Stimulated activated naive B cell treated with anti-CD40 and anti-IgM and Interleukin-4, amounts not matched to agents 10 μg/mL and 1 μg/mL and 100 μg/mL, for 72 hours (primary cell): ENCODE measurements at regions not wholly inside any gene's neighbourhood (a gene's known extent, or its start where the extent isn't known, plus 50 kb on each side); places are given as distances from the start of the nearest gene placed in this dataset.
"Not testable (repeated sequence)": the region's sequence is repeated elsewhere in the genome, so short reads cannot be mapped to it uniquely, and the experiment has no call there.

Experiments used
- ATAC-seq, 2 donors: fragments of 150-1000 bp; cut with Tn5 transposase; replicated peaks; 2 replicates each; pipeline ENCODE4 v1.10.0; 2021; ENCODE audit warnings: moderate library complexity in 1 of 2
- DNase-seq: peaks from one replicate; pipeline ENCODE4 v3.0.0; 2021
- H3K27ac Mint-ChIP-seq: one replicate; pipeline ENCODE4 v1.8.0; 2022; ENCODE audit warnings: mild to moderate bottlenecking, mixed read lengths
- H3K27me3 Mint-ChIP-seq, 2 donors: one replicate each; pipeline ENCODE4 v1.8.0; 2022; ENCODE audit warnings: mixed read lengths in 2 of 2
- H3K36me3 Mint-ChIP-seq, 2 donors: one replicate each; pipeline ENCODE4 v1.8.0; 2022; ENCODE audit warnings: mixed read lengths in 2 of 2, mild to moderate bottlenecking in 1 of 2
- H3K4me1 Mint-ChIP-seq, 2 donors: one replicate each; pipeline ENCODE4 v1.8.0; 2022; ENCODE audit warnings: mixed read lengths in 2 of 2, mild to moderate bottlenecking in 1 of 2
- H3K4me3 Mint-ChIP-seq, 2 donors: one replicate each; pipeline ENCODE4 v1.8.0; 2022; ENCODE audit warnings: mild to moderate bottlenecking in 2 of 2, mixed read lengths in 2 of 2, moderate library complexity in 1 of 2
- H3K9me3 Mint-ChIP-seq, 2 donors: one replicate each; pipeline ENCODE4 v1.8.0; 2022; ENCODE audit warnings: mixed read lengths in 2 of 2, mild to moderate bottlenecking in 1 of 2

DNA sequence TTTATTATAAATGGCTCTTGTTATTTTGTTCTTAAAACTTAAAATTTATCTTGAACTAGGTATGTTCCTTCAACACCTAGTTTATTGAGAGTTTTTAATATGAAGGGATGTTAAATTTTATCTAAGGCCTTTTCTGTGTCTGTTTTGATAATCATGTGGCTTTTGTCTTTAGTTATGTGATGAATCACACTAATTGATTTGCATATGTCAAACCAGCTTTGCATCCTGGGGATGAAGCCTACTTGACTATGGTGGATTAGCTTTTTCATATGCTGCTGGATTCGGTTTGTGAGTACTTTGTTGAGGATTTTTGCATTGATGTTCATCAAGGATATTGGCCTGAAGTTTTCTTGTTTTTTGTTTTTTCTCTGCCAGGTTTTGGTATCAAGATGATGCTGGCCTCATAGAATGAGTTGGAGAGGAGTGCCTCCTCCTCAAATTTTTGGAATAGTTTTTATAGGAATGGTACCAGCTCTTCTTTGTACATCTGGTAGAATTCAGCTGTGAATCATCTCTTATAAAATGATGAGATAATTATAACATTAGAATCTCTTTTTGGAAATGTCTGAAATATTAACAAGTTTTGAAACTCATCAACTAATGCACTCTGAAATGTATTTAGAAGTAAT is 78.7 kb upstream of the AGR3 start:
- ATAC-seq (no peak), DNase-seq (no peak)
- no peak overlapping the region for H3K4me3 Mint-ChIP-seq
- H3K4me1 Mint-ChIP-seq, result peaks cover 0 to 4% of the 10 kb centered on the region in 2 donors
- no peak overlapping the region for H3K27ac Mint-ChIP-seq
- H3K36me3 Mint-ChIP-seq, result peaks cover 5 to 7% of the 10 kb centered on the region in 2 donors
- peaks cover 5 to 6% of the 10 kb centered on the region in 2 donors for H3K9me3 Mint-ChIP-seq
- no peaks in the 10 kb centered on the region for H3K27me3 Mint-ChIP-seq

DNA sequence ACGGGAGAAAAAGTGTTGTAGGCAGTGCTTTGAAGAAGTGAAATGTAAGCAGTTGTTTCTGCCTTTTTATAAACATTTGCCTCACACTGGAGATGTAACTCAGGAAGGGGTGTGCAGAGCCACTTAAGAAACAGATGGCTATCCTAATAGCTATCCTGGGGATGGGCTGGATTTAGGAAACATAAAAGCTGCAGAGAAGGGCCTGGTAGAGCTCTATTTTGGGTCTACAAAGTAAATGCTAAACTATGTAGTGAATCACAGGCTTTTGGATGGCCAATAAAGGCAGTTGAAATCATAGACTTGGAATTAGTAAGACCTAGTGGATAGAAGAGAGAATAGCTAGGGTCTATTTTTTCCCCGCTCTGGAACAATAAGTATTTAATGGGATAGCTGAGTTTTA is 79.9 kb upstream of the AGR3 start:
- Mint-ChIP-seq H3K9me3 (peaks cover 5 to 6% of the 10 kb centered on the region in 2 donors), H3K36me3 (peaks cover 5 to 7% of the 10 kb centered on the region in 2 donors), H3K27ac (no peak overlapping the region), H3K27me3 (no peaks in the 10 kb centered on the region), H3K4me1 (peaks cover 0 to 4% of the 10 kb centered on the region in 2 donors), H3K4me3 (no peak overlapping the region)
- DNase-seq (no peak), ATAC-seq (no peak)

DNA sequence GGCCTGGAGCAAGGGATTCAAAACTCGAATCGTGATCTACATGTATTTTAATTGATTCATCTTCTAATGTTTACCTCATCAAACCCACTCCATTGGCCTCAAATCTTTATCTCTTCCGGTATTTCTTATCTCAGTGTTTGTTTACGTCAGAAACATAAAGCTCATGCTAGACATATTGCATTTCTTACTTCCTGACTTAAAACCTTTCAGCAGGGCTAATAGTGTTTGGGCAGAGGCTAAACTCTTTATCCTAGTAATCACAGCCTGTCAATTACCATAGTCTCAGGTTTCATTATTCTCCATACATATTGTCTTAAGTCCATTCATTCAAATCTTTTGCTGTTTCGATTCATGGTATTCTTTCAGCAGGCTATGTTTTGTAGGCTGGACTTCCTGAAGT is 81.3 kb upstream of the AGR3 start:
- no peak overlapping the region for H3K27ac Mint-ChIP-seq
- H3K4me1 Mint-ChIP-seq, result peaks cover 0 to 4% of the 10 kb centered on the region in 2 donors
- no peak overlapping the region for H3K4me3 Mint-ChIP-seq

DNA sequence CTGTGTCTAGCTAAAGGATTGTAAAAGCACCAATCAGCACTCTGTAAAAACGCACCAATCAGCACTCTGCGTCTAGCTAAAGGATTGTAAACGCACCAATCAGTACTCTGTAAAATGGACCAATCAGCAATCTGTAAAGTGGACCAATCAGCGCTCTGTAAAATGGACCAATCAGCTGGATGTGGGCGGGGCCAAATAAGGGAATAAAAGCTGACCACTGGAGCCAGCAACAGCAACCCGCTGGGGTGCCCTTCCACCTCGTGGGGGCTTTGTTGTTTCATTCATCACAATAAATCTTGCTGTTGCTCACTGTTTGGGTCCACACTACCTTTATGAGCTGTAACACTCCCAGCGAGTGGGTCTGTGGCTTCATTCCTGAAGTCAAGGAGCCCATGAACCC is 83.9 kb upstream of the AGR3 start:
- H3K4me3 Mint-ChIP-seq, DNase-seq, H3K4me1 Mint-ChIP-seq, H3K9me3 Mint-ChIP-seq, H3K36me3 Mint-ChIP-seq, ATAC-seq, H3K27ac Mint-ChIP-seq, H3K27me3 Mint-ChIP-seq: not testable (repeated sequence)

More for the DNA sequence above, 81.3 kb upstream of the AGR3 start:
- peaks cover 5 to 7% of the 10 kb centered on the region in 2 donors for H3K36me3 Mint-ChIP-seq
- H3K9me3 Mint-ChIP-seq, result peaks cover 5 to 6% of the 10 kb centered on the region in 2 donors
- no peak for ATAC-seq
- no peaks in the 10 kb centered on the region for H3K27me3 Mint-ChIP-seq
- no peak for DNase-seq

DNA sequence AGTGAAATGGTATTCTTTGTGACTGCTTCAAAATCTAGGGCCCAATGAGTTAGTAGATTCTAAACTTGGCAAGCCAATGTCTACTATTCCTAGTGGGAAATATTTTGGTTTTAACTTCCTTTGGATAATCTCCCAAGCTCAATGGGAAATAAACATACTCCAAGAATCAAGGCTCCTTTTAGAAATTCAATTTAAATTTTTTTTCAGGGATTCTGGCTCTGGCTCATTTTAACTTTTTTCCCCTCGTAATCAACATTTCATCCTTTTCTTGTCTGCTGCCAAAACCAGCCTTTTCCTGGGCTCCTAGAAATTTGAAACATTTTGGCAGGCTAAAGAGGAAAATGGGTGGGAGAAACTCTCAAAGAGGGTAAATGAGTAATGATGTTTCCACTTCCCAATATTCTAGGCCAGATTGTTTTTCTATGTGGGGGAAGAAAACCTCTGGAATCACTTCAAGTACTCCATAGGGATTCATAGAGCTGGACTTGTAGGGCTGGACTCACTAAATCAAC is 85.6 kb upstream of the AGR3 start:
- no peaks in the 10 kb centered on the region for H3K9me3 Mint-ChIP-seq

DNA sequence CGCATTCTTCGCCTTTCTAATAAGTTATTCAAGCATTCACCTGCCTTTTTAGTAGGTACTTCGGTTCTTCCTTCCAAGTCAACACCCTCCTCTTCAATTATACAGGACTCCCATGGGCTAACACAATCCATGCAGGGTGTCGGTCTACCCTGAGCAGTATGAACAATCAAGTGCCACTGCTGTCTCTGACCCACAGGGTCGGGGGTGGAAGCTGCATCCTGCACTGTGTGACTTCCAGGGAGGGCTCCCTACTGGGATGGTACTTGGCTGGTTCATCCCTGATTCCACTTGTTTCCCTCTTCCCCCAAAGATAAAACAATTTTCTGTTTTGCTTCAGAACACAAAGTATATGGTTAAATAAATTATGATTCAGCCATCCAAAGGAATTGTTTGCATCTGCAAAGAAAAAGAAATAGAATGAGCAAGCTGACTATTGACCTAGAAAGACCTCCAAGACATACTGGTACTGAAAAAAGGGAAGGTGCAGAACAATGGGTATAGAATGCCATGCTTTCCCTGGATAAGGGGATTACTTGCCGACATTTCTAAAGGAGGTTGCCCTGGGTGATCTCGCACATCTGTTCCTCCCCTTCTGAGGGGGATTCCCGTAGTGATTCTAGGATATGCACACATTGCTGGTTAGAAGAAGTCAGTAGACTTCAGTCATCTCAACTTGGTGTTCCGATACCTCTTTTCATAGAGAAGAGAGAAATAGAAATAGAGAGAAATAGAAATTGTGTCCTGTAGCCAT is 89.1 kb upstream of the AGR3 start:
- H3K27ac Mint-ChIP-seq, result no peak overlapping the region
- no peak for ATAC-seq
- H3K27me3 Mint-ChIP-seq, result peaks cover 0 to 3% of the 10 kb centered on the region in 2 donors
- no peaks in the 10 kb centered on the region for H3K36me3 Mint-ChIP-seq
- no peak for DNase-seq
- H3K9me3 Mint-ChIP-seq, result no peaks in the 10 kb centered on the region
- H3K4me1 Mint-ChIP-seq, result peaks cover 5 to 6% of the 10 kb centered on the region in 2 donors
- no peak overlapping the region for H3K4me3 Mint-ChIP-seq

More for the DNA sequence above, 85.6 kb upstream of the AGR3 start:
- H3K27me3 Mint-ChIP-seq, result peaks cover 0 to 3% of the 10 kb centered on the region in 2 donors
- ATAC-seq, result no peak
- no peak overlapping the region for H3K4me3 Mint-ChIP-seq
- peaks cover 0 to 2% of the 10 kb centered on the region in 2 donors for H3K36me3 Mint-ChIP-seq
- no peak for DNase-seq
- no peaks in the 10 kb centered on the region for H3K4me1 Mint-ChIP-seq
- no peak overlapping the region for H3K27ac Mint-ChIP-seq

DNA sequence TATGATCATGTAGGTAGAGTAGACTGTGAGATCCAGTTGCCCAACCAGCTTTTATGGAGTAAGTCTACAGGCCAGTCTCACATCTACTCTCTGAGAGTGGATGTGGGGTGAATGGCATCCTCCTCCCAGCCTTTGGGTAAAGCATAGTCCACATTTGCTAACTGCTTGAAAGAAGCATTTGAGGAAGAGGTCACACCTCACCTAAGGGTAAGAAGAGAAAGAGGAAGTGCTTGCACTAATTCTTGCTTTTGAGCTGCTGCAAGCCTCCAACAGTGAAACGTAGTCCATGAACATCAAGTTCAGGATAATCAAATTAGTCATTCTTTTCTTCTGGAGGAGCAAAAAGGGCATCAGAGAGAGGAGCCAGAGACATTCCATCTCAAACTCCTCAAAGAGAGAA is 93.9 kb upstream of the AGR3 start:
- no peak for DNase-seq
- Mint-ChIP-seq H3K36me3 (no peaks in the 10 kb centered on the region), H3K9me3 (no peaks in the 10 kb centered on the region), H3K4me1 (peaks cover 6 to 11% of the 10 kb centered on the region in 2 donors), H3K27me3 (no peaks in the 10 kb centered on the region), H3K27ac (no peak overlapping the region), H3K4me3 (no peak overlapping the region)
- peak; percentile 78 to 81 for ATAC-seq

DNA sequence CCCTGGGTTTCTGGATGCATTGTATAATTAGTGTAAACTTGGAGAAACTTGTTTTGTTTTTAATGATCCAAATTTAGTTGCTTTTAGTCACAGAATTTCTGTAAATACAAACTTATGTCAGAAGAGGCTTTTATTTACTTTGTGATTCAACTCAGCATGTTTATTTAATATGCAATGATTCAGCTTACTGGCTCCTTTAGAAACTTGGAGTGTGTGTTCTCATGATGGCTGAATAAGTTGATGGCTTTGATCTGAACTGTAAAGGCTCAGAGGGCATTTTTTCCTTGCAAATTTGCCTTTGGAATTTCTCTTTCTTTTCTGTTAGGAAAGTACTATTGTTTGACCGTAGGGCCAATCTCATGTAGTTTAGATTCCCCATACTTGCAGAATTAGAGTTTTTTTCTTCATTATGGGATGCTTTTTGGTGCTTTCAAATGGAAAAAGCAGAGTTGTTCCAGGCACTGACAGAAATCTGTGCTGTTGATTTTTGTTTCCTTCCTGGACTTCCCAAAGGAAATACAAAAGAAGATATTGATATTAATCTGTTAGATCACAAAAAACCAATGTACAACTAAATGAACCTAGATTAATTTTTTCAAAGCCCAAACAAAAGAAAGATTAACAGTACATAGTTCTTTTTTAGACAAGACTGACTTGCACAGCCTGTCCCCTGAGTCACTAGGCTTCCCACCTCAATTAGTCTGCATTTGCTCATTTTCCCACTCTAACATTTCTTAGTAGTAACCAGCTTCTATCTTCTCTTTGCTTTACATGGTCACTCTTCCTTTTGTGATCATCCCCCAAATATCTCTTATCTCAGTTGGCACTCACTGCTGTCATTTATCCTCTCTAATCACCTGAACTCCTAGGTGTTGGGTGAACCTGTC is 96.8 kb upstream of the AGR3 start:
- Mint-ChIP-seq H3K36me3 (no peaks in the 10 kb centered on the region), H3K27ac (no peak overlapping the region), H3K4me1 (peaks cover 11 to 14% of the 10 kb centered on the region in 2 donors), H3K9me3 (no peaks in the 10 kb centered on the region), H3K4me3 (no peak overlapping the region), H3K27me3 (no peaks in the 10 kb centered on the region)
- DNase-seq (no peak), ATAC-seq (no peak)

DNA sequence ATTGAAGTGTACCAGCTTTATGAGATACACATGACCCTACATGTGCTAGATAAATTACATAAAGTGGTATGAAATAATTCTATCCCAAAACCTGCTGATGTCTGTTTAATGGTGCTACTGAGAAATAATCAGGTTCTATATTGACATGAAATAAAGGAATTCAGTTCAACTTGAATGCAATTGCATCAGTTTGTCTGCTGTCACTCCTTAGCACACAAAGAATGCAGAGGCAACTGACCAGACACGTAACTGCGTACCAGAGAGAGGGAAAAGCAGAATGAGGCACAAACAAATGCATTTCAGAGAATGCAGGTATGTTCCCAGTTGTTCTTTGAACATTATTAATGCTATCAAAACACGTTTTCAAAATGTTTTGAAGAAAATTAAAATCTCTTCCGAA is 98.8 kb upstream of the AGR3 start:
- H3K27ac Mint-ChIP-seq, result no peak overlapping the region
- H3K36me3 Mint-ChIP-seq, result no peaks in the 10 kb centered on the region
- H3K27me3 Mint-ChIP-seq, result no peaks in the 10 kb centered on the region
- no peaks in the 10 kb centered on the region for H3K9me3 Mint-ChIP-seq
- peaks cover 9 to 13% of the 10 kb centered on the region in 2 donors for H3K4me1 Mint-ChIP-seq
- no peak overlapping the region for H3K4me3 Mint-ChIP-seq
- DNase-seq (no peak), ATAC-seq (no peak)

DNA sequence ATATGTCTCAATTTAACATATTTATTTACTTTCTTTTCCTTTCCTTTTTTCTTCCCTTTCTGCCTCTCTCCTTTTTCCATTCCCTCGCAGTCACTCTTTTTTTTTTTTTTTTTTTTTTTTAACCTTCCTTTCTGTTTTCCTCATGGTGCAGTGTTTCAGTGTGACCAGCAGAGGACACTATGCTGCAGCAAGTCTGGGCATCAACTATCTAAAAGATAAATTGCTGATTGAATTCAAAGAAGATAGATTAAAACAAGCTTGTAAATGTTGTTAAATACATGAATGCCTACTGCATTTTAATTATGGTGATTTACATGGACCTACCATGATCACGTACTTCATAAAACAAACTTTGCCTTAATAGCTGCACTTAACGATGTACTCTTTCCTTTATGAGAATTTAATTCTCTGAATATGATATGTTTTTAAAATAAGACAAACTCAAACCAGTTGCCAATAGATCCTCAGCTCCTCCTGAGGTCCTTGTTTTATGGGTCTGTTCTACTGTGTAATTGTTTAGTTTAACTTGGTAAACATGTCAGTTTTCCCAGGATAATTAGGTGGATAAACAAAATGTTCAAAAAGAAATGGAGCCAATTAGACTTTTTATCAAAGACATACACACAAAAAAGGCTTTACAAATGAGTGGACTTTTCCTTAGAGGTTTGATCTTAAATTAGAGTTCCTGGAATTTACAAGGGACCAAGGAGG is 101.0 kb upstream of the AGR3 start:
- H3K4me3 Mint-ChIP-seq, result peak overlapping the region in 1 of 2 donors; percentile 29
- no peak overlapping the region for H3K27ac Mint-ChIP-seq
- H3K4me1 Mint-ChIP-seq, result peaks cover 4 to 8% of the 10 kb centered on the region in 2 donors
- no peaks in the 10 kb centered on the region for H3K9me3 Mint-ChIP-seq
- DNase-seq (no peak), ATAC-seq (no peak)
- H3K27me3 Mint-ChIP-seq, result no peaks in the 10 kb centered on the region
- H3K36me3 Mint-ChIP-seq, result no peaks in the 10 kb centered on the region

DNA sequence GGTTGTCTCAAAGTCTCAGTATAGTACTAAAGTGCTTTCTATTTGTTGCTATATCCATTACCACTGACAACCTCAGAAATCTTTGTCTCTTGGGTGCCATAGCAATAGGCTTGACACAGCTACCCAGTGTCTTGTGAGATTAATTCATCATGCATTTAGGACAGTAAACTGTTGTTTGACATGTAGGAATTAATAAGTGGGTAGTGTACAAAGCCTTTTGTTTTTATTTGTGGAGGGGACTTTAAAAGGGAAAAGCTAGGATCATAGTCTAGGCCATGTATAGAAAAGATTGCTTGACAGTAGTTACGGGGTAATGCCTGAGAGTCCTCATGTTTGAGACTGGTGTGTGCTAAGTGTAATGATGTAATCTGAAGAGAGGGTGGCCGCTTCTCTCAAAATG is 102.6 kb upstream of the AGR3 start:
- ATAC-seq (no peak), DNase-seq (no peak)
- Mint-ChIP-seq H3K27me3 (no peaks in the 10 kb centered on the region), H3K36me3 (no peaks in the 10 kb centered on the region), H3K9me3 (no peaks in the 10 kb centered on the region), H3K4me1 (peaks cover 4 to 8% of the 10 kb centered on the region in 2 donors), H3K27ac (no peak overlapping the region), H3K4me3 (no peak overlapping the region)

DNA sequence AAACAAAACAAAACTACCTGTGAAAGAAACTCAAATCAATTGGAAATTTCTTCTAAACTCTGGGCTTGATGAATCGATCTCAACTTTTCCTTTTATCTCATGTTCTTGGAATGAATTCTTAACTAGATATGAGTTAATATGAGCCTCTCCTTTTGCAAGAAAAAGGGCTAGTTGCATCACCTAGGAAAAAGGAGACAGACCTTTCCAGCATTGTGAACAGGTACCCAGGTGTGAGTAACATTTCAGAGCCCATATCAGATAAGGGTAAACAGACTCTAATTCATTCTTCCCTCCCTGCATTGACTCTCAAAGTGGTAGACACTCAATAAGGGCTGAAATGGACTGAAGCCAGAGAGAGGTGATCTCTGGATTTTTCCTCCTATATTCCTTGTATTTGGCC is 103.8 kb upstream of the AGR3 start:
- H3K9me3 Mint-ChIP-seq, result no peaks in the 10 kb centered on the region
- ATAC-seq, result no peak

DNA sequence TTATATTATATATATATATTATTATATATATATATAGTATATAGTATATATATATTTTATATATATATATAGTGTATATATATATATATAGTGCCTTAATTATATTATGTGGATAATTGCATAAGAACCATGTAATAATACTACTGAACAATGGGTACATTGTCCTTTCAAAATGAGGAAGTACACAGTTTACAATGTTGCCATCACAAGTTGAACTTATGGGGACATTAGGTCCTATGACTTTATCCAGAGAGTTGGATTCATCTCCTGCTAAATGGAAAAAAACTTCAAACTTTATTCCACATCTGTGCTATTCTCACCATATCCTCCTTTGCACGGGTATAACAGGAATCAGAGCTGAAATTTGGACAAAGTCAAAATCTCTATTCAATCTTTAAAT is 105.0 kb upstream of the AGR3 start:
- H3K27me3 Mint-ChIP-seq, result no peaks in the 10 kb centered on the region
- H3K27ac Mint-ChIP-seq, result no peak overlapping the region
- no peaks in the 10 kb centered on the region for H3K36me3 Mint-ChIP-seq
- peaks cover 0 to 8% of the 10 kb centered on the region in 2 donors for H3K4me1 Mint-ChIP-seq
- no peak overlapping the region for H3K4me3 Mint-ChIP-seq
- ATAC-seq (no peak), DNase-seq (no peak)
- H3K9me3 Mint-ChIP-seq, result no peaks in the 10 kb centered on the region

More for the DNA sequence above, 103.8 kb upstream of the AGR3 start:
- no peak overlapping the region for H3K4me3 Mint-ChIP-seq
- no peaks in the 10 kb centered on the region for H3K27me3 Mint-ChIP-seq
- peaks cover 0 to 8% of the 10 kb centered on the region in 2 donors for H3K4me1 Mint-ChIP-seq
- no peak for DNase-seq
- H3K36me3 Mint-ChIP-seq, result no peaks in the 10 kb centered on the region
- H3K27ac Mint-ChIP-seq, result no peak overlapping the region
